Endothelial cell of umbilical vein (primary cell): ENCODE measurements at regions not wholly inside any gene's neighbourhood (a gene's known extent, or its start where the extent isn't known, plus 50 kb on each side); places are given as distances from the start of the nearest gene placed in this dataset.

Source experiments
- BruUV-seq: library from RNA; stranded (reverse); fragments of 400-500 nt; replicated peaks from 2 replicates; lab custom pipeline; 2021; lab: Mats Ljungman, UMichigan
- CTCF ChIA-PET: fragments of 300-600, 350-600 bp; sonication (Branson Sonifier 250); formaldehyde crosslinking; loops from one replicate; lab custom pipeline; 2021; ENCODE audit warnings: antibody characterized with exemption, inconsistent platforms; lab: Charles Lee
- POLR2A ChIA-PET: fragments of 300-600, 350-600 bp; sonication (Branson Sonifier 250); formaldehyde crosslinking; loops from one replicate; lab custom pipeline; 2021; ENCODE audit warnings: antibody characterized with exemption, inconsistent platforms; lab: Charles Lee
- DNase-seq: peaks from one replicate; pipeline ENCODE4 v3.0.0-alpha.2; 2011; ENCODE audit warnings: low read depth, low spot score
- FAIRE-seq: peaks from 2 replicates; lab custom pipeline; 2011; peaks lifted over from hg19 to GRCh38; lab: Jason Lieb, UNC
- H2AFZ ChIP-seq: 2 replicates; pipeline ENCODE4 v1.6.0; 2012; ENCODE audit warnings: low read depth, low read length, control low read depth, inconsistent platforms
- H3K27ac ChIP-seq: 2 replicates; pipeline ENCODE4 v1.5.1; 2011; ENCODE audit warnings: low read depth, mild to moderate bottlenecking, control low read depth, low read length, moderate library complexity; ENCODE audit not compliant: insufficient read depth
- H3K27me3 ChIP-seq, 2 experiments: 2 replicates each; pipeline versions ENCODE4 v1.6.0 to v1.6.1; 2011; ENCODE audit warnings: low read length in 2 of 2, mixed read lengths in 1 of 2; ENCODE audit not compliant: control insufficient read depth in 2 of 2, insufficient read depth in 2 of 2
- H3K36me3 ChIP-seq, 2 experiments: 2 replicates in 1 of 2; 3 replicates in 1 of 2; pipeline ENCODE4 v1.5.1; 2011; ENCODE audit warnings: low read length in 2 of 2, mild to moderate bottlenecking in 1 of 2, moderate library complexity in 1 of 2; ENCODE audit not compliant: control insufficient read depth in 2 of 2, insufficient read depth in 2 of 2; ENCODE audit errors: extremely low read depth in 1 of 2
- H3K4me1 ChIP-seq: 3 replicates; pipeline ENCODE4 v1.5.1; 2011; ENCODE audit warnings: mild to moderate bottlenecking, low read length; ENCODE audit not compliant: control insufficient read depth, insufficient read depth; ENCODE audit errors: extremely low read depth
- H3K4me2 ChIP-seq: 2 replicates; pipeline ENCODE4 v1.6.1; 2011; ENCODE audit warnings: low read length, control low read depth, mixed read lengths; ENCODE audit not compliant: insufficient read depth
- H3K4me3 ChIP-seq, 3 experiments: fragments of 200-600 bp in 1 of 3; sonication (generic), shearing (Covaris generic) in 1 of 3; replicated peaks in 1 of 3; 2 replicates each; pipeline ENCODE4 v1.5.1; 2011 to 2016; ENCODE audit warnings: control low read depth in 3 of 3, low read length in 3 of 3, mild to moderate bottlenecking in 2 of 3, inconsistent platforms in 1 of 3, low read depth in 1 of 3, moderate library complexity in 1 of 3; ENCODE audit not compliant: insufficient read depth in 1 of 3
- H3K79me2 ChIP-seq: 2 replicates; pipeline ENCODE4 v1.6.0; 2012; ENCODE audit warnings: low read length, inconsistent platforms; ENCODE audit not compliant: control insufficient read depth, insufficient read depth
- H3K9ac ChIP-seq: replicated peaks from 2 replicates; pipeline ENCODE3; 2011; ENCODE audit warnings: low read length, control low read depth; ENCODE audit not compliant: insufficient read depth; ENCODE audit errors: extremely low read depth
- H3K9me1 ChIP-seq: replicated peaks from 3 replicates; pipeline ENCODE4 v1.6.0; 2011; ENCODE audit warnings: mild to moderate bottlenecking, low read length; ENCODE audit not compliant: control insufficient read depth, insufficient read depth; ENCODE audit errors: extremely low read depth
- H3K9me3 ChIP-seq: replicated peaks from 2 replicates; pipeline ENCODE4 v1.5.1; 2012; ENCODE audit warnings: low read length, inconsistent platforms; ENCODE audit not compliant: control insufficient read depth, insufficient read depth
- H4K20me1 ChIP-seq: replicated peaks from 2 replicates; pipeline ENCODE3; 2011; ENCODE audit warnings: mild to moderate bottlenecking, low read length; ENCODE audit not compliant: control insufficient read depth, insufficient read depth; ENCODE audit errors: extremely low read depth
- EZH2 ChIP-seq: IDR thresholded peaks from 2 replicates; pipeline ENCODE4 v1.6.1; 2012; ENCODE audit warnings: borderline replicate concordance, low read depth, mild to moderate bottlenecking, moderate library complexity, low read length, inconsistent platforms; ENCODE audit not compliant: severe bottlenecking
- FOS ChIP-seq: IDR thresholded peaks from 2 replicates; pipeline ENCODE4 v1.6.1; 2011; ENCODE audit warnings: mild to moderate bottlenecking, low read length, moderate library complexity, borderline replicate concordance; ENCODE audit not compliant: insufficient read depth
- GATA2 ChIP-seq: IDR thresholded peaks from 2 replicates; pipeline ENCODE4 v1.7.0; 2011; ENCODE audit warnings: low read depth, mild to moderate bottlenecking, moderate library complexity, mixed read lengths, low read length; ENCODE audit not compliant: insufficient read length, insufficient read depth
- JUN ChIP-seq: IDR thresholded peaks from 2 replicates; pipeline ENCODE4 v1.6.1; 2011; ENCODE audit warnings: borderline replicate concordance, low read depth; ENCODE audit not compliant: insufficient read length, insufficient read depth
- MYC ChIP-seq: IDR thresholded peaks from one replicate; pipeline ENCODE4 v1.6.1; 2011; ENCODE audit warnings: mild to moderate bottlenecking, low read depth, low read length
- POLR2A ChIP-seq: IDR thresholded peaks from 2 replicates; pipeline ENCODE4 v1.6.1; 2012; ENCODE audit warnings: low read depth, mild to moderate bottlenecking, control low read depth, low read length
- POLR2AphosphoS5 ChIP-seq: IDR thresholded peaks from 2 replicates; pipeline ENCODE4 v1.6.1; 2012; ENCODE audit warnings: low read depth, mild to moderate bottlenecking, control low read depth, low read length, moderate library complexity; ENCODE audit not compliant: insufficient read depth
- dilution Hi-C: fragments of 300-500 bp; cut with MboI; formaldehyde crosslinking; loops from one replicate; pipeline ENCODE4 v1.15.0; 2019; ENCODE audit warnings: low sequenced_read_pairs; ENCODE audit not compliant: extremely low pct_ligation_motif_present
- intact Hi-C: fragments of 100-400 bp; cut with micrococcal nuclease; formaldehyde crosslinking; loops from one replicate; pipeline ENCODE4 v1.10.0; 2022
- TF ChIP-seq, protein P1 (sequence below): IDR thresholded peaks from 2 replicates; pipeline ENCODE4 v1.6.1; 2011; ENCODE audit not compliant: insufficient read depth, insufficient read length
- TF ChIP-seq, protein P2 (sequence below), 2 donors: IDR thresholded peaks; 1 replicate in 1 of 2; 2 replicates in 1 of 2; pipeline ENCODE4 v1.5.1; 2011; ENCODE audit warnings: low read length in 2 of 2, mild to moderate bottlenecking in 2 of 2, moderate library complexity in 2 of 2, control low read depth in 1 of 2, inconsistent platforms in 1 of 2, low read depth in 1 of 2; ENCODE audit not compliant: insufficient read depth in 1 of 2; ENCODE audit errors: extremely low read depth in 1 of 2

DNA sequence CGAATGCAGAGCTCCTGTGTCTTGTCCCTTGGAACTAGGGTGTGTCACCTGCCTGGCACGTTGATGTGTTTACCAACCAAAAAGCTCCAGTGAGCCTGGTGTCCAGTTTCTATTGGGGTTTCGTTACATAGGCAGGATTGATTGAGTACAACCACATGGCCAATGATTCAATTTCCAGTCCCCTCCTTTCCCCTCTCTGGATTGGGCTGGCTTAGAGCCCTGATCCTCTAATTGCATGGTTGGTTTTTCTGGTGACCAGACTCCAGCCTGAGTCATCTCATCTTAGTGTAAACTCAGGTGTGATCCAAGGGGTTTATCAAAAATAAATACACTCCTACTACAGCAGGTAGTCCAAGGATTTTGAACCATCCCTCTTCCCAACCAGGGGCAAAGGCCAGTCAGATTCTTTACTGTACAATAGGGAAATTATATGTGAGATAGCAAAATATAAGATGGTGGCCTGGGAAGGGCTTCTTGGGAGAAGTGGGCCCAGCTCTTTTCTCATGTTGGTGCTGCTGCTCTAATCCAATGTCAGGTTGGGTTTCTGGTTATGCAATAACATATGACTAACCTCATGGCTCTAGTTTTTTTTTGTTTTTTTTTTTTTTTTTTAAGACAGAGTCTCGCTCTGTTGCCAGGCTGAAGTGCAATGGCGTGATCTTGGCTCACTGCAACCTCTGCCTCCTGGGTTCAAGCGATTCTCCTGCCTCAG, 64.7 kb upstream of the MGAT5 start:
- Histone ChIP-seq H3K4me3 (no peak overlapping the region), H3K36me3 (no peaks in the 10 kb centered on the region), H3K27ac (no peak overlapping the region), H3K9ac (no peak overlapping the region), H3K4me1 (no peaks in the 10 kb centered on the region), H2AFZ (no peak overlapping the region), H3K9me3 (no peaks in the 10 kb centered on the region), H3K27me3 (no peaks in the 10 kb centered on the region), H3K79me2 (peaks cover 9% of the 10 kb centered on the region), H3K4me2 (no peak overlapping the region), H4K20me1 (no peaks in the 10 kb centered on the region), H3K9me1 (no peaks in the 10 kb centered on the region)
- BruUV-seq, result no TSS peak
- no peak for FAIRE-seq
- CTCF ChIA-PET, result no interaction called here
- DNase-seq, result no peak
- intact Hi-C loops, result no loop called here
- TF ChIP-seq MYC, result no peak
- TF ChIP-seq, protein P1, sequence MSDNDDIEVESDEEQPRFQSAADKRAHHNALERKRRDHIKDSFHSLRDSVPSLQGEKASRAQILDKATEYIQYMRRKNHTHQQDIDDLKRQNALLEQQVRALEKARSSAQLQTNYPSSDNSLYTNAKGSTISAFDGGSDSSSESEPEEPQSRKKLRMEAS, result no peak
- TF ChIP-seq GATA2, result no peak
- no peak for TF ChIP-seq POLR2A
- no peak for TF ChIP-seq POLR2AphosphoS5
- TF ChIP-seq, protein P2, sequence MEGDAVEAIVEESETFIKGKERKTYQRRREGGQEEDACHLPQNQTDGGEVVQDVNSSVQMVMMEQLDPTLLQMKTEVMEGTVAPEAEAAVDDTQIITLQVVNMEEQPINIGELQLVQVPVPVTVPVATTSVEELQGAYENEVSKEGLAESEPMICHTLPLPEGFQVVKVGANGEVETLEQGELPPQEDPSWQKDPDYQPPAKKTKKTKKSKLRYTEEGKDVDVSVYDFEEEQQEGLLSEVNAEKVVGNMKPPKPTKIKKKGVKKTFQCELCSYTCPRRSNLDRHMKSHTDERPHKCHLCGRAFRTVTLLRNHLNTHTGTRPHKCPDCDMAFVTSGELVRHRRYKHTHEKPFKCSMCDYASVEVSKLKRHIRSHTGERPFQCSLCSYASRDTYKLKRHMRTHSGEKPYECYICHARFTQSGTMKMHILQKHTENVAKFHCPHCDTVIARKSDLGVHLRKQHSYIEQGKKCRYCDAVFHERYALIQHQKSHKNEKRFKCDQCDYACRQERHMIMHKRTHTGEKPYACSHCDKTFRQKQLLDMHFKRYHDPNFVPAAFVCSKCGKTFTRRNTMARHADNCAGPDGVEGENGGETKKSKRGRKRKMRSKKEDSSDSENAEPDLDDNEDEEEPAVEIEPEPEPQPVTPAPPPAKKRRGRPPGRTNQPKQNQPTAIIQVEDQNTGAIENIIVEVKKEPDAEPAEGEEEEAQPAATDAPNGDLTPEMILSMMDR (IDR thresholded peaks at IDR 0.05; ENCODE audit: extremely low read depth in 1 of 2, insufficient read depth in 1 of 2, low read depth in 1 of 2, low read length in 2 of 2), result no peak
- no peak for TF ChIP-seq JUN
- TF ChIP-seq EZH2, result no peak
- TF ChIP-seq FOS, result no peak
- dilution Hi-C loops, result no loop called here
- POLR2A ChIA-PET, result no interaction called here
